ENCODE measurements at regions not wholly inside any gene's neighbourhood (a gene's known extent, or its start where the extent isn't known, plus 50 kb on each side); places are given as distances from the start of the nearest gene placed in this dataset.

DNA sequence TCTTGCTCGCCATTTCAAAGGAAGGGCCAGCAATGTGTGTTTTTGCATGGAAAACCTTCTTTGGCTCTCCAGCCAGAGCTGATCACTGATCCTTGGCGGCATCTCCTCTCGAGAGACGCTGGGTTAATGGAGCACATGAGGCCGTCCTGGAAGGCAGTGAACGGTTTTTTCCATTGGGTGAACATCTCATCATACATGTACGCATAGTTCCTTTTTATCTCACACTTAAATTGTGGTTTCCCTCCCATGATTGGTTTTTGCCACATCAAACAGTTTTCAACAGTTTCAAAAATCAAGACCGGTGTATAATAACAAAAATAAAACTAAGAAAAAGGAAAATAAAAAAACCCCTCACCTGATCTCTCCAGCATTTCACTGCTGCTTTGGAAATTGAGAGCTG is 276.4 kb downstream of the TCF7L2 start:
- no peak for TF ChIP-seq CTCF (IDR thresholded peaks at IDR 0.05)
- TF ChIP-seq POLR2A (IDR thresholded peaks at IDR 0.05): no peak
- 27 to 30% methylated on average over 8 of the region's 8 CpGs for WGBS, 2 donors
- DNase-seq: peak; percentile 49 to 66

GRCh38 chr10:113226831-113227445 is 276.9 kb downstream of the TCF7L2 start:
- Histone ChIP-seq H3K4me3 (replicated peaks in 1 of 3) (no peak overlapping the region), H3K27ac (peak overlapping the region in 1 of 3 donors; percentile 23), H3K27me3 (no peaks in the 10 kb centered on the region), H3K4me1 (peaks cover 0 to 11% of the 10 kb centered on the region in 2 donors), H3K9me3 (no peaks in the 10 kb centered on the region), H3K36me3 (no peaks in the 10 kb centered on the region)
- no peak for DNase-seq
- intact Hi-C loops (cut with DNase I): no loop called here
- 75 to 81% methylated on average over 8 of the region's 8 CpGs for WGBS, 2 donors
- TF ChIP-seq CTCF (IDR thresholded peaks at IDR 0.05) (no peak), POLR2A (IDR thresholded peaks at IDR 0.05) (no peak)

More for the DNA sequence above, 276.4 kb downstream of the TCF7L2 start:
- H3K36me3 ChIP-seq: no peaks in the 10 kb centered on the region
- H3K9me3 ChIP-seq: no peaks in the 10 kb centered on the region
- intact Hi-C loops (cut with DNase I): no loop called here
- H3K4me3 ChIP-seq (replicated peaks in 1 of 3): no peak overlapping the region
- H3K27ac ChIP-seq: peak overlapping the region in 1 of 3 donors; percentile 23
- H3K4me1 ChIP-seq: peaks cover 0 to 11% of the 10 kb centered on the region in 2 donors
- no peaks in the 10 kb centered on the region for H3K27me3 ChIP-seq

DNA sequence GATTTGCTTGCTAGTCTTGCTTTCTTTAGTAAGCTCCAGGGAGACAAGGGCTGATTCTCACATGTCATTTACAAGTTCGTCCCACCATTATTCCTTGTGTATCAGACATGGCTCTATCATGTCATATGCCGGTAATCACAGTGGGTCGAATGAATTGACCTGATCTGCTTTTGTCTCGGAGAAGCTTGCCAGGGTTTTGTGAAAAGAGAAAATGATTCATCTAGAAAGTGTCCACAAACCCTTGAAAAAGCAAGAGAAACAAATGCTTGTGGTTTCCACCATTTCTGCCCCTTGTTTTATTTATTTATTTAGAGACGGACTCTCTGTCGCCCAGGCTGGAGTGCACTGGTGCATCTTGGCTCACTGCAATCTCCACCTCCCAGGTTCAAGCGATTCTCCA is 278.5 kb downstream of the TCF7L2 start:
- no peaks in the 10 kb centered on the region for H3K9me3 ChIP-seq
- DNase-seq: no peak
- no peak overlapping the region for H3K27ac ChIP-seq
- H3K4me3 ChIP-seq (replicated peaks in 1 of 3): no peak overlapping the region
- 82 to 90% methylated on average over 7 of the region's 7 CpGs for WGBS, 2 donors
- TF ChIP-seq CTCF (IDR thresholded peaks at IDR 0.05) (no peak), POLR2A (IDR thresholded peaks at IDR 0.05) (no peak)
- H3K27me3 ChIP-seq: no peaks in the 10 kb centered on the region
- peaks cover 0 to 11% of the 10 kb centered on the region in 2 donors for H3K4me1 ChIP-seq
- no peaks in the 10 kb centered on the region for H3K36me3 ChIP-seq
- intact Hi-C loops (cut with DNase I): no loop called here

DNA sequence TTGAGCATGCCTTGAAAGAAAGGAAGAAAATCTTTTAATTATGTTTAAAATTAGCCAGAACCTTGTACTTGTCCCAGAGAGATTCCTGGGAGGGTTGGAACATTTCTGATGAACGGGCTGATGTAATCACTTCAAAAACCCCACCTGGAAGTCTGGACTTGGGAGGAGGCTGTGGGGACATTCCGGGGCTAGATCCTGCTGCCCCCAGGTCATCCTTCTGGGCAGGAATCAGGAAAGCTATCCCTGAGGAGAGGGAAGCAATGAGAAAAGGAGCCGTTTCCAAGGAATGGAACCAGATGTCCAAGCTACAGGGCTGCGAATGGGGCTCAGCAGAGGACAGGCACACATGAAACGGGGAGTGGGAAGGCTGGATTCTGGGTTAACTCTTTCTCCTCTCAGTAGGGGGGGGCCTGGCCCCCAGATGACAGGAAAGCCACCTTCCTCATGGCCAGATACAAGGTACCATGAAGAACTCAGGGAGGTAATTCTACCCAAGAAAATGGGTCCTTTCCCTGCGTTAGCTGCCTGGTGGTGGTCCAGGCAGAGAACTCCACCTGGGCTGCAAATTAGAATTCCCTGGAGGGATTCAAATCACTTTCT is 280.1 kb downstream of the TCF7L2 start:
- no peaks in the 10 kb centered on the region for H3K9me3 ChIP-seq
- no peaks in the 10 kb centered on the region for H3K36me3 ChIP-seq
- no peaks in the 10 kb centered on the region for H3K27me3 ChIP-seq
- no peak for DNase-seq
- intact Hi-C loops (cut with DNase I): no loop called here
- TF ChIP-seq CTCF (IDR thresholded peaks at IDR 0.05): no peak
- no peak for TF ChIP-seq POLR2A (IDR thresholded peaks at IDR 0.05)
- H3K4me3 ChIP-seq (replicated peaks in 1 of 3): no peak overlapping the region
- WGBS, 2 donors: 78 to 80% methylated on average over 6 of the region's 6 CpGs
- H3K4me1 ChIP-seq: peaks cover 0 to 11% of the 10 kb centered on the region in 2 donors
- no peak overlapping the region for H3K27ac ChIP-seq

GRCh38 chr10:113232928-113233511 is 283.0 kb downstream of the TCF7L2 start:
- H3K9me3 ChIP-seq: no peaks in the 10 kb centered on the region
- intact Hi-C loops (cut with DNase I): no loop called here
- no peak overlapping the region for H3K27ac ChIP-seq
- no peaks in the 10 kb centered on the region for H3K4me1 ChIP-seq
- H3K36me3 ChIP-seq: no peaks in the 10 kb centered on the region
- TF ChIP-seq POLR2A (IDR thresholded peaks at IDR 0.05): no peak
- 89% methylated on average over 5 of the region's 5 CpGs for WGBS, 2 donors
- no peaks in the 10 kb centered on the region for H3K27me3 ChIP-seq
- no peak for DNase-seq
- no peak overlapping the region for H3K4me3 ChIP-seq (replicated peaks in 1 of 3)
